KMS-11 (cell line): ENCODE measurements at regions not wholly inside any gene's neighbourhood (a gene's known extent, or its start where the extent isn't known, plus 50 kb on each side); places are given as distances from the start of the nearest gene placed in this dataset.

Experiments
- H2AFZ ChIP-seq: fragments of 200-600 bp; sonication (generic); 2 replicates; pipeline ENCODE4 v1.6.1; 2016; ENCODE audit warnings: antibody characterized with exemption, mixed run types, low read depth
- H3K27ac ChIP-seq: fragments of 200-600 bp; sonication (generic); 2 replicates; pipeline ENCODE4 v1.6.1; 2016; ENCODE audit warnings: mild to moderate bottlenecking, mixed run types
- H3K27me3 ChIP-seq: fragments of 200-600 bp; sonication (generic); 2 replicates; pipeline ENCODE4 v1.6.1; 2017; ENCODE audit warnings: mild to moderate bottlenecking, low read depth, mixed run types, moderate library complexity; ENCODE audit not compliant: insufficient read depth
- H3K36me3 ChIP-seq: fragments of 200-600 bp; sonication (generic); 2 replicates; pipeline ENCODE4 v1.6.1; 2017; ENCODE audit warnings: mild to moderate bottlenecking, mixed run types; ENCODE audit not compliant: insufficient read depth
- H3K4me1 ChIP-seq: fragments of 200-600 bp; sonication (generic); 2 replicates; pipeline ENCODE4 v1.6.1; 2016; ENCODE audit warnings: mild to moderate bottlenecking, low read depth, mixed run types; ENCODE audit not compliant: poor library complexity, severe bottlenecking
- H3K4me2 ChIP-seq: fragments of 200-600 bp; sonication (generic); 2 replicates; pipeline ENCODE4 v1.7.0; 2016; ENCODE audit warnings: mild to moderate bottlenecking, mixed run types
- H3K4me3 ChIP-seq: fragments of 200-600 bp; sonication (generic); IDR thresholded peaks from 2 replicates; pipeline ENCODE4 v1.6.1; 2017; ENCODE audit warnings: low read depth, low read length, mixed read lengths; ENCODE audit not compliant: insufficient read depth
- H3K79me2 ChIP-seq: fragments of 200-600 bp; sonication (generic); 2 replicates; pipeline ENCODE4 v1.6.1; 2016; ENCODE audit warnings: low read depth, mixed run types; ENCODE audit not compliant: insufficient read depth
- H3K9ac ChIP-seq: fragments of 200-600 bp; sonication (generic); 2 replicates; pipeline ENCODE4 v1.6.1; 2016; ENCODE audit warnings: mild to moderate bottlenecking, mixed run types
- H4K20me1 ChIP-seq: fragments of 200-600 bp; sonication (generic); 2 replicates; pipeline ENCODE4 v1.6.1; 2016; ENCODE audit warnings: mild to moderate bottlenecking, mixed run types; ENCODE audit not compliant: insufficient read depth
- CTCF ChIP-seq: fragments of 200-600 bp; sonication (generic); conservative IDR thresholded peaks from 2 replicates; pipeline ENCODE4 v1.6.1; 2017; ENCODE audit warnings: low read depth, mild to moderate bottlenecking, antibody characterized with exemption, low read length, moderate library complexity, mixed read lengths

- Histone ChIP-seq H3K27ac (no peak overlapping the region), H2AFZ (no peak overlapping the region)
Observed at GRCh38 chr9:1207686-1208085, 157.5 kb downstream of the DMRT2 start.

GRCh38 chr9:1208157-1208556, 158.0 kb downstream of the DMRT2 start:
- no peaks in the 10 kb centered on the region for H4K20me1 ChIP-seq
- no peak overlapping the region for H3K27ac ChIP-seq
- H3K9ac ChIP-seq, result no peak overlapping the region
- H3K27me3 ChIP-seq, result no peaks in the 10 kb centered on the region
- H3K36me3 ChIP-seq, result no peaks in the 10 kb centered on the region
- TF ChIP-seq CTCF, result no peak
- H2AFZ ChIP-seq, result no peak overlapping the region
- H3K4me3 ChIP-seq, result no peak overlapping the region
- H3K4me1 ChIP-seq, result no peaks in the 10 kb centered on the region
- H3K4me2 ChIP-seq, result no peak overlapping the region
- no peaks in the 10 kb centered on the region for H3K79me2 ChIP-seq

More at GRCh38 chr9:1207686-1208085, 157.5 kb downstream of the DMRT2 start:
- Histone ChIP-seq H3K4me3 (no peak overlapping the region), H3K27me3 (no peaks in the 10 kb centered on the region), H3K4me2 (no peak overlapping the region), H3K79me2 (no peaks in the 10 kb centered on the region), H3K36me3 (no peaks in the 10 kb centered on the region), H4K20me1 (no peaks in the 10 kb centered on the region), H3K4me1 (no peaks in the 10 kb centered on the region), H3K9ac (no peak overlapping the region)
- TF ChIP-seq CTCF, result no peak

- Histone ChIP-seq H3K4me2 (no peak overlapping the region), H3K79me2 (no peaks in the 10 kb centered on the region), H2AFZ (no peak overlapping the region), H3K9ac (no peak overlapping the region), H3K27ac (no peak overlapping the region), H3K36me3 (no peaks in the 10 kb centered on the region), H3K4me1 (no peaks in the 10 kb centered on the region), H3K4me3 (no peak overlapping the region), H4K20me1 (no peaks in the 10 kb centered on the region), H3K27me3 (no peaks in the 10 kb centered on the region)
- TF ChIP-seq CTCF, result no peak
Observed at GRCh38 chr9:1210954-1211353, 160.8 kb downstream of the DMRT2 start.

DNA sequence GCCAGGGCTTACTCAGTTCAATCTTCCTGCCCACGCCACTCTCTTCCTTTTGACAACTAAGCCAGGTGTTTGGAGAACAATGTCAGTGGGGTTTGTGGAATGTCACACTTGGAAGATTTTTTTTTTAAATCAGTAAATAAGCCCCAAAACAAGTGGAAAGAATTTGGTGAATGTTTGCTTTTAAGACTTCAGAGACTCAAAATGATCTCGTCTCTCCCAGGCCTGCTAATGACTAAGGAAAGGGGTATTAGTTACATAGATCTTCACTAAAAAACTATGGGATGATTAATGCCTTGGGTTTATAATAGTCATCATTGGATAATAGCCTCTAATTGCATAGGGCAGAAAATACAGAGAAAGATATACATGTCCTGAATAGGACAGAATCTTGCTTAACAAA, 166.4 kb downstream of the DMRT2 start:
- Histone ChIP-seq H2AFZ (no peak overlapping the region), H3K36me3 (no peaks in the 10 kb centered on the region), H3K4me2 (no peak overlapping the region), H4K20me1 (no peaks in the 10 kb centered on the region), H3K27me3 (no peaks in the 10 kb centered on the region), H3K4me1 (no peaks in the 10 kb centered on the region), H3K79me2 (no peaks in the 10 kb centered on the region), H3K27ac (no peak overlapping the region), H3K4me3 (no peak overlapping the region), H3K9ac (no peak overlapping the region)
- TF ChIP-seq CTCF, result no peak
